GM12878 (cell line): ENCODE measurements at regions not wholly inside any gene's neighbourhood (a gene's known extent, or its start where the extent isn't known, plus 50 kb on each side); places are given as distances from the start of the nearest gene placed in this dataset.

Experiments
- ATAC-seq: fragments of 200-7000 bp; cut with Tn5 transposase; 3 replicates; pipeline ENCODE4 v1.9.1; 2020; ENCODE audit warnings: mild to moderate bottlenecking, moderate library complexity
- BruUV-seq: library from RNA; stranded (reverse); fragments of 400-500 nt; replicated peaks from 2 replicates; lab custom pipeline; 2021; lab: Mats Ljungman, UMichigan
- CTCF ChIA-PET: fragments of 300-600 bp; sonication (Branson Sonifier 250); formaldehyde crosslinking; extraction: SDS; loops from one replicate; lab custom pipeline; 2021; ENCODE audit warnings: inconsistent platforms; lab: Yijun Ruan, JAX
- POLR2A ChIA-PET: fragments of 350-600 bp; formaldehyde crosslinking; extraction: SDS; loops from one replicate; lab custom pipeline; 2021; ENCODE audit warnings: inconsistent platforms; lab: Charles Lee
- RAD21 ChIA-PET: fragments of 300-600 bp; sonication (Branson Sonifier 250); formaldehyde crosslinking; loops from one replicate; lab custom pipeline; 2023; ENCODE audit warnings: antibody characterized with exemption; ENCODE audit not compliant: unreplicated experiment; lab: Charles Lee
- SMC1A ChIA-PET: fragments of 300-600 bp; sonication (Branson Sonifier 250); formaldehyde crosslinking; loops from one replicate; lab custom pipeline; 2023; ENCODE audit not compliant: unreplicated experiment, uncharacterized antibody; lab: Charles Lee
- DNase-seq: peaks from one replicate; pipeline ENCODE4 v3.0.0-alpha.2; 2011; ENCODE audit warnings: low read depth, low spot score
- FAIRE-seq: peaks from 3 replicates; lab custom pipeline; 2011; peaks lifted over from hg19 to GRCh38; lab: Jason Lieb, UNC
- H2AFZ ChIP-seq: 2 replicates; pipeline ENCODE4 v1.6.0; 2011; ENCODE audit warnings: low read depth, low read length, control low read depth; ENCODE audit not compliant: control insufficient read depth
- H3K27ac ChIP-seq: 2 replicates; pipeline ENCODE4 v1.5.1; 2011; ENCODE audit warnings: control low read depth; ENCODE audit not compliant: control insufficient read depth, insufficient read depth
- H3K27me3 ChIP-seq, 2 experiments: replicated peaks in 1 of 2; 2 replicates each; pipeline versions ENCODE4 v1.6.0 to v1.6.1; 2011; ENCODE audit warnings: low read length in 1 of 2; ENCODE audit not compliant: control insufficient read depth in 2 of 2, insufficient read depth in 2 of 2
- H3K36me3 ChIP-seq, 2 experiments: 2 replicates each; pipeline ENCODE4 v1.5.1; 2011; ENCODE audit warnings: low read length in 1 of 2; ENCODE audit not compliant: control insufficient read depth in 2 of 2, insufficient read depth in 2 of 2
- H3K4me1 ChIP-seq: 2 replicates; pipeline ENCODE4 v1.6.1; 2011; ENCODE audit warnings: mild to moderate bottlenecking, low read length, moderate library complexity, mixed read lengths; ENCODE audit not compliant: control insufficient read depth, insufficient read depth
- H3K4me2 ChIP-seq: 2 replicates; pipeline ENCODE4 v1.6.0; 2011; ENCODE audit warnings: control low read depth; ENCODE audit not compliant: control insufficient read depth, insufficient read depth
- H3K4me3 ChIP-seq: fragments of 200-600 bp; sonication (generic); 2 replicates; pipeline ENCODE4 v1.5.1; 2016
- H3K79me2 ChIP-seq: 2 replicates; pipeline ENCODE4 v1.6.0; 2011; ENCODE audit warnings: low read length; ENCODE audit not compliant: control insufficient read depth, insufficient read depth
- H3K9ac ChIP-seq: 2 replicates; pipeline ENCODE4 v1.8.0; 2011; ENCODE audit warnings: low read length, control low read depth, mixed read lengths; ENCODE audit not compliant: control insufficient read depth, insufficient read depth
- H3K9me3 ChIP-seq: replicated peaks from 3 replicates; pipeline ENCODE4 v1.5.1; 2011; ENCODE audit warnings: mild to moderate bottlenecking, low read length; ENCODE audit not compliant: control insufficient read depth, insufficient read depth
- H4K20me1 ChIP-seq: 2 replicates; pipeline ENCODE4 v1.6.0; 2011; ENCODE audit not compliant: control insufficient read depth, insufficient read depth
- CHD1 ChIP-seq: IDR thresholded peaks from 2 replicates; pipeline ENCODE4 v1.6.1; 2012; ENCODE audit warnings: low read depth, low read length, improper control_type of control experiment
- EZH2 ChIP-seq: IDR thresholded peaks from 2 replicates; pipeline ENCODE4 v1.6.1; 2012; ENCODE audit warnings: low read depth, mild to moderate bottlenecking, control low read depth, inconsistent platforms, low read length, borderline replicate concordance; ENCODE audit not compliant: control insufficient read depth
- JUNB ChIP-seq: IDR thresholded peaks from 2 replicates; pipeline ENCODE4 v1.6.1; 2016; ENCODE audit warnings: antibody characterized with exemption, mild to moderate bottlenecking
- RAD21 ChIP-seq: IDR thresholded peaks from 2 replicates; pipeline ENCODE4 v1.6.1; 2011; ENCODE audit warnings: mild to moderate bottlenecking, low read depth, low read length, moderate library complexity; ENCODE audit not compliant: insufficient read depth
- TCF3 ChIP-seq: IDR thresholded peaks from 2 replicates; pipeline ENCODE4 v1.6.1; 2012; ENCODE audit warnings: low read depth, mild to moderate bottlenecking, low read length, borderline replicate concordance; ENCODE audit not compliant: insufficient read depth
- YBX1 ChIP-seq: fragments of 450-650 bp; IDR thresholded peaks from 2 replicates; pipeline ENCODE4 v1.6.1; 2016; ENCODE audit warnings: antibody characterized with exemption
- WGBS: methylation state at CpG from one replicate; pipeline ENCODE4 v1.1.6; 2016; ENCODE audit warnings: low lambda C conversion rate; ENCODE audit not compliant: insufficient replicate concordance, insufficient coverage; ENCODE audit errors: missing lambda C conversion rate; 5-methylcytosine and 5-hydroxymethylcytosine counted together
- in situ Hi-C: fragments of 300-500 bp; cut with MboI; formaldehyde crosslinking; loops from 9 replicates; pipeline ENCODE4 v1.14.3; 2018; ENCODE audit warnings: mixed read lengths
- intact Hi-C: fragments of 100-400 bp; cut with micrococcal nuclease; formaldehyde crosslinking; loops from one replicate; pipeline ENCODE4 v1.14.2; 2022; ENCODE audit not compliant: unreplicated experiment
- TF ChIP-seq, protein P1 (sequence below), 3 experiments: IDR thresholded peaks in 2 of 3; conservative IDR thresholded peaks in 1 of 3; 2 replicates each; pipeline ENCODE4 v1.5.1; 2011; ENCODE audit warnings: low read depth in 3 of 3, low read length in 3 of 3, mild to moderate bottlenecking in 3 of 3, control low read depth in 2 of 3, moderate library complexity in 2 of 3, inconsistent platforms in 1 of 3, mixed read lengths in 1 of 3; ENCODE audit not compliant: control insufficient read depth in 2 of 3, insufficient read depth in 1 of 3; ENCODE audit errors: extremely low read depth in 1 of 3

DNA sequence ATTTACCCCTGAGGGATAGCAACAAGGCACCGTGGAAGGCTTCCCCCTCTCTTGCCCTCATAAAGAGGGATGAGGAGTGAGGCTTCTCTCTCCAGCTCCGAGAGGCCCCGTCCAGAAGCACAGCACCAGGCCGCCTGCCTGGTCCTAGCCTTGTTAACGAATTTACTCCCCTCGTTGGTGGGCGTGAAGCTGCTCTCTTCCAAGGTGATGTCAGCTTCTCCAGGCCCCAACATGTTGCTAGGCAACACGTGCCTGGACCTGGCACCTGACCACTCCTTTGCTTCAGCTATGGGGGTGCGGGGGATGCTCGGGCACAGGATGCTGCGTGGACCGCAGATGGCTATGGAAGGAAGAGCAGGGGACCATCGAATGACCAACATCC, 135.2 kb upstream of the MGMT start:
- CTCF ChIA-PET, result no interaction called here

DNA sequence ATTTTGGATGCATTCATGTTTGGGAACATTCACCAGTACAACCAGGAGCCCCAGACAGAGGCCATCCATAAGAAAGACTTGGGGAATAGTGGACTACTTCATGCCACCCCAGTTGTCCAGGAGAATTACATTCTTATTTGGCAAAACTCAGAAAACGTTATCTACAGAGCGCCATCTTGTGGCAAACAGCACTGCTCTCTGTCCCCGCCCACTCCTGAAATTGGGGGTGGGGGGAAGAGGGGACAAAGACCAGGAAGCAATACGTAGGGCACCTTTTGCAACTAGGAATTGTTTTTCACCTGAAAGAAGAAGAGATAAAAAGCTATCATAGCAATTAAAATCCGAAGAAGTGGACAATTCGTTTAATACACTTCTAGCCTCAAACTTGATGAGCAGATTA, 134.6 kb upstream of the MGMT start:
- ATAC-seq (no peak), FAIRE-seq (no peak), DNase-seq (no peak)
- Histone ChIP-seq H2AFZ (no peak overlapping the region), H3K9me3 (no peaks in the 10 kb centered on the region), H3K9ac (no peak overlapping the region), H4K20me1 (no peaks in the 10 kb centered on the region), H3K27ac (no peak overlapping the region), H3K79me2 (no peaks in the 10 kb centered on the region), H3K36me3 (no peaks in the 10 kb centered on the region), H3K4me3 (no peak overlapping the region), H3K4me2 (no peak overlapping the region), H3K27me3 (no peaks in the 10 kb centered on the region), H3K4me1 (no peaks in the 10 kb centered on the region)
- intact Hi-C loops, result loop anchor here (2.0 kb wide), 1 partner anchor 302 kb away; no protein-coding TSS in a partner anchor
- TF ChIP-seq YBX1 (no peak), EZH2 (no peak), RAD21 (peak; percentile 14; the same call in 1 of the 2 replicates), TCF3 (no peak)
- TF ChIP-seq, protein P1, sequence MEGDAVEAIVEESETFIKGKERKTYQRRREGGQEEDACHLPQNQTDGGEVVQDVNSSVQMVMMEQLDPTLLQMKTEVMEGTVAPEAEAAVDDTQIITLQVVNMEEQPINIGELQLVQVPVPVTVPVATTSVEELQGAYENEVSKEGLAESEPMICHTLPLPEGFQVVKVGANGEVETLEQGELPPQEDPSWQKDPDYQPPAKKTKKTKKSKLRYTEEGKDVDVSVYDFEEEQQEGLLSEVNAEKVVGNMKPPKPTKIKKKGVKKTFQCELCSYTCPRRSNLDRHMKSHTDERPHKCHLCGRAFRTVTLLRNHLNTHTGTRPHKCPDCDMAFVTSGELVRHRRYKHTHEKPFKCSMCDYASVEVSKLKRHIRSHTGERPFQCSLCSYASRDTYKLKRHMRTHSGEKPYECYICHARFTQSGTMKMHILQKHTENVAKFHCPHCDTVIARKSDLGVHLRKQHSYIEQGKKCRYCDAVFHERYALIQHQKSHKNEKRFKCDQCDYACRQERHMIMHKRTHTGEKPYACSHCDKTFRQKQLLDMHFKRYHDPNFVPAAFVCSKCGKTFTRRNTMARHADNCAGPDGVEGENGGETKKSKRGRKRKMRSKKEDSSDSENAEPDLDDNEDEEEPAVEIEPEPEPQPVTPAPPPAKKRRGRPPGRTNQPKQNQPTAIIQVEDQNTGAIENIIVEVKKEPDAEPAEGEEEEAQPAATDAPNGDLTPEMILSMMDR (IDR thresholded peaks at IDR 0.05 in 2 of 3, conservative IDR thresholded peaks at IDR 0.05 in 1 of 3; ENCODE audit: control insufficient read depth in 2 of 3, extremely low read depth in 1 of 3, insufficient read depth in 1 of 3, low read depth in 3 of 3, low read length in 3 of 3), result peak; percentile 10 to 32 (median 19); a peak in 3 of 6 replicates
- SMC1A ChIA-PET, result no interaction called here
- BruUV-seq, result no TSS peak
- RAD21 ChIA-PET, result no interaction called here
- in situ Hi-C loops, result no loop called here
- CTCF ChIA-PET, result no interaction called here
- POLR2A ChIA-PET, result no interaction called here
- 3% methylated on average over 6 of the region's 6 CpGs for WGBS

More for the DNA sequence above, 135.2 kb upstream of the MGMT start:
- Histone ChIP-seq H3K79me2 (no peaks in the 10 kb centered on the region), H3K9me3 (no peaks in the 10 kb centered on the region), H2AFZ (no peak overlapping the region), H4K20me1 (no peaks in the 10 kb centered on the region), H3K4me2 (no peak overlapping the region), H3K4me3 (no peak overlapping the region), H3K4me1 (no peaks in the 10 kb centered on the region), H3K27me3 (no peaks in the 10 kb centered on the region), H3K27ac (no peak overlapping the region), H3K9ac (no peak overlapping the region), H3K36me3 (no peaks in the 10 kb centered on the region)
- ChIA-PET SMC1A (no interaction called here), POLR2A (no interaction called here), RAD21 (no interaction called here)
- TF ChIP-seq JUNB (no peak), TCF3 (no peak), CHD1 (no peak), EZH2 (no peak)
- 7% methylated on average over 13 of the region's 13 CpGs for WGBS
- DNase-seq, result no peak
- intact Hi-C loops, result loop anchor here (2.0 kb wide), 1 partner anchor 301 kb away; no protein-coding TSS in a partner anchor
- in situ Hi-C loops, result no loop called here
- no peak for ATAC-seq
- no peak for FAIRE-seq
- BruUV-seq, result no TSS peak
